Gastrocnemius medialis (tissue), 4 donors: ENCODE measurements at regions not wholly inside any gene's neighbourhood (a gene's known extent, or its start where the extent isn't known, plus 50 kb on each side); places are given as distances from the start of the nearest gene placed in this dataset.

Experiments
- CTCF ChIP-seq, 5 experiments: fragments of 450-650 bp in 3 of 5; fragments of 200-600 bp in 2 of 5; sonication (generic) in 2 of 5; IDR thresholded peaks in 4 of 5; conservative IDR thresholded peaks in 1 of 5; 1 replicate in 4 of 5; 2 replicates in 1 of 5; pipeline ENCODE4 v1.5.1; 2016 to 2019; ENCODE audit warnings: antibody characterized with exemption in 5 of 5, mild to moderate bottlenecking in 3 of 5, moderate library complexity in 3 of 5
- POLR2A ChIP-seq, 2 donors: fragments of 450-650 bp; IDR thresholded peaks; one replicate each; pipeline ENCODE4 v1.6.1; 2017; ENCODE audit warnings: antibody characterized with exemption in 2 of 2, mild to moderate bottlenecking in 2 of 2, moderate library complexity in 2 of 2

- TF ChIP-seq CTCF (IDR thresholded peaks at IDR 0.05 in 4 of 5, conservative IDR thresholded peaks at IDR 0.05 in 1 of 5) (no peak), POLR2A (IDR thresholded peaks at IDR 0.05) (no peak)
Observed at GRCh38 chrX:137749246-137749645, 183.3 kb downstream of the ZIC3 start.
